HEK293 (cell line): ENCODE measurements at regions not wholly inside any gene's neighbourhood (a gene's known extent, or its start where the extent isn't known, plus 50 kb on each side); places are given as distances from the start of the nearest gene placed in this dataset.

ENCODE experiments used
- CTCF ChIA-PET: fragments of 350-600 bp; formaldehyde crosslinking; extraction: SDS; loops from one replicate; lab custom pipeline; 2021; ENCODE audit warnings: antibody characterized with exemption; lab: Yijun Ruan, JAX
- POLR2A ChIA-PET: fragments of 300-600 bp; formaldehyde crosslinking; extraction: SDS; loops from one replicate; lab custom pipeline; 2020; ENCODE audit warnings: antibody characterized with exemption, inconsistent platforms; lab: Yijun Ruan, JAX
- H3K27ac ChIP-seq: fragments of 200-500 bp; sonication (Bioruptor generic); 2 replicates; pipeline ENCODE4 v1.5.1; 2014; ENCODE audit warnings: low read depth, low read length, control low read depth, inconsistent platforms; ENCODE audit errors: extremely low read depth
- H3K36me3 ChIP-seq, 2 experiments: fragments of 200-500 bp in 1 of 2; sonication (Bioruptor generic) in 1 of 2; 1 replicate in 1 of 2; 2 replicates in 1 of 2; pipeline ENCODE4 v1.5.1; 2014 to 2017; ENCODE audit warnings: inconsistent platforms in 2 of 2, low read length in 2 of 2; ENCODE audit not compliant: control insufficient read depth in 2 of 2, insufficient read depth in 1 of 2
- H3K4me1 ChIP-seq: fragments of 200-500 bp; sonication (Bioruptor generic); 2 replicates; pipeline ENCODE4 v1.5.1; 2014; ENCODE audit warnings: mild to moderate bottlenecking, low read length, inconsistent platforms; ENCODE audit not compliant: control insufficient read depth, insufficient read depth
- H3K4me3 ChIP-seq: 2 replicates; pipeline ENCODE4 v1.5.1; 2011; ENCODE audit warnings: low read depth, mild to moderate bottlenecking, control low read depth, low read length, moderate library complexity
- H3K9me3 ChIP-seq: fragments of 200-500 bp; sonication (Bioruptor generic); 2 replicates; pipeline ENCODE4 v1.5.1; 2014; ENCODE audit warnings: low read depth, low read length, inconsistent platforms; ENCODE audit not compliant: control insufficient read depth, insufficient read depth
- GLI2 ChIP-seq: fragments of 450-650 bp; formaldehyde crosslinking; IDR thresholded peaks from 2 replicates; pipeline ENCODE4; 2017; ENCODE audit warnings: missing biosample characterization, missing genetic modification characterization, low read depth, borderline replicate concordance
- KLF17 ChIP-seq: fragments of 450-650 bp; formaldehyde crosslinking; IDR thresholded peaks from 2 replicates; pipeline ENCODE4 v1.5.1; 2016; ENCODE audit warnings: missing biosample characterization, missing genetic modification characterization
- PBX3 ChIP-seq: sonication (generic); formaldehyde crosslinking; IDR thresholded peaks from 2 replicates; pipeline ENCODE4 v1.8.1; 2022; ENCODE audit warnings: mild to moderate bottlenecking, moderate library complexity, missing genetic modification reagents
- PRDM6 ChIP-seq: fragments of 450-650 bp; formaldehyde crosslinking; IDR thresholded peaks from 2 replicates; pipeline ENCODE4 v1.5.1; 2017; ENCODE audit warnings: missing biosample characterization, missing genetic modification characterization
- WT1 ChIP-seq: fragments of 450-650 bp; formaldehyde crosslinking; IDR thresholded peaks from 2 replicates; pipeline ENCODE4 v1.5.1; 2016; ENCODE audit warnings: missing biosample characterization, missing genetic modification characterization
- YY1 ChIP-seq: fragments of 450-650 bp; formaldehyde crosslinking; IDR thresholded peaks from 2 replicates; pipeline ENCODE4 v1.5.1; 2018; ENCODE audit warnings: missing biosample characterization, missing genetic modification characterization
- YY2 ChIP-seq: fragments of 450-650 bp; formaldehyde crosslinking; IDR thresholded peaks from 2 replicates; pipeline ENCODE4 v1.5.1; 2016; ENCODE audit warnings: missing biosample characterization, missing genetic modification characterization
- ZNF10 ChIP-seq: fragments of 450-650 bp; formaldehyde crosslinking; IDR thresholded peaks from 2 replicates; pipeline ENCODE4 v1.5.1; 2017; ENCODE audit warnings: missing biosample characterization, missing genetic modification characterization
- ZNF18 ChIP-seq: fragments of 450-650 bp; formaldehyde crosslinking; IDR thresholded peaks from 2 replicates; pipeline ENCODE4 v1.5.1; 2016; ENCODE audit warnings: missing biosample characterization, missing genetic modification characterization
- ZNF248 ChIP-seq: fragments of 450-650 bp; formaldehyde crosslinking; IDR thresholded peaks from 2 replicates; pipeline ENCODE4 v1.5.1; 2017; ENCODE audit warnings: missing biosample characterization, missing genetic modification characterization
- ZNF423 ChIP-seq: fragments of 450-650 bp; formaldehyde crosslinking; IDR thresholded peaks from 2 replicates; pipeline ENCODE4 v1.5.1; 2016; ENCODE audit warnings: missing biosample characterization, missing genetic modification characterization
- ZNF449 ChIP-seq: fragments of 450-650 bp; formaldehyde crosslinking; IDR thresholded peaks from 2 replicates; pipeline ENCODE4 v1.5.1; 2017; ENCODE audit warnings: missing biosample characterization, mild to moderate bottlenecking, missing genetic modification characterization, moderate library complexity
- ZNF513 ChIP-seq: fragments of 450-650 bp; IDR thresholded peaks from 2 replicates; pipeline ENCODE4 v1.5.1; 2018; ENCODE audit warnings: missing biosample characterization, missing genetic modification characterization
- ZNF514 ChIP-seq: fragments of 450-650 bp; formaldehyde crosslinking; IDR thresholded peaks from 2 replicates; pipeline ENCODE4 v1.5.1; 2016; ENCODE audit warnings: missing biosample characterization, missing genetic modification characterization
- ZNF580 ChIP-seq: fragments of 450-650 bp; formaldehyde crosslinking; IDR thresholded peaks from 2 replicates; pipeline ENCODE4 v1.5.1; 2016; ENCODE audit warnings: missing biosample characterization, missing genetic modification characterization
- ZNF624 ChIP-seq: fragments of 450-650 bp; formaldehyde crosslinking; IDR thresholded peaks from 2 replicates; pipeline ENCODE4 v1.5.1; 2017; ENCODE audit warnings: missing biosample characterization, missing genetic modification characterization
- ZNF654 ChIP-seq: fragments of 450-650 bp; formaldehyde crosslinking; IDR thresholded peaks from 2 replicates; pipeline ENCODE4 v1.5.1; 2016; ENCODE audit warnings: low read depth, missing biosample characterization, missing genetic modification characterization

- Histone ChIP-seq H3K4me1 (no peaks in the 10 kb centered on the region), H3K36me3 (no peaks in the 10 kb centered on the region), H3K9me3 (no peaks in the 10 kb centered on the region), H3K27ac (no peak overlapping the region), H3K4me3 (no peak overlapping the region)
- CTCF ChIA-PET, result no interaction called here
- POLR2A ChIA-PET, result no interaction called here
- TF ChIP-seq ZNF248 (tag by site-specific recombination) (no peak), YY2 (no peak), ZNF449 (tag by site-specific recombination) (no peak), ZNF423 (tag by site-specific recombination) (no peak), ZNF514 (tag by site-specific recombination) (no peak), YY1 (tag by site-specific recombination) (no peak)
These were observed 417.2 kb downstream of the ZBBX start for GRCh38 chr3:166962911-166963310.

GRCh38 chr3:166957121-166957520 lies 423.0 kb downstream of the ZBBX start:
- CTCF ChIA-PET, result interaction anchor here (0.7 kb wide), 1 partner anchor 235 kb away, joined by 4 read pairs; no protein-coding TSS in a partner anchor
- TF ChIP-seq PRDM6 (no peak), ZNF10 (no peak), ZNF513 (tag by site-specific recombination) (no peak), KLF17 (no peak), PBX3 (CRISPR knock-in tag) (no peak), ZNF18 (tag by site-specific recombination) (no peak), ZNF624 (no peak), WT1 (no peak), ZNF654 (no peak), ZNF580 (tag by site-specific recombination) (no peak), GLI2 (tag by site-specific recombination) (no peak)
- no peaks in the 10 kb centered on the region for H3K9me3 ChIP-seq
- POLR2A ChIA-PET, result no interaction called here
- no peak overlapping the region for H3K4me3 ChIP-seq
- H3K27ac ChIP-seq, result no peak overlapping the region
- H3K36me3 ChIP-seq, result no peaks in the 10 kb centered on the region
- H3K4me1 ChIP-seq, result no peaks in the 10 kb centered on the region
